GM12865 (cell line): ENCODE measurements at regions not wholly inside any gene's neighbourhood (a gene's known extent, or its start where the extent isn't known, plus 50 kb on each side); places are given as distances from the start of the nearest gene placed in this dataset.

Experiments used
- DNase-seq: peaks from one replicate; pipeline ENCODE4 v3.0.0; 2010; ENCODE audit warnings: low read depth
- H3K4me3 ChIP-seq: 2 replicates; pipeline ENCODE4 v1.5.1; 2011; ENCODE audit warnings: mild to moderate bottlenecking, low read depth, low read length, control low read depth
- CTCF ChIP-seq: IDR thresholded peaks from 2 replicates; pipeline ENCODE4 v1.5.1; 2011; ENCODE audit warnings: low read length, control low read depth, low read depth, inconsistent platforms; ENCODE audit not compliant: insufficient read depth; ENCODE audit errors: missing control alignments

GRCh38 chr10:10256860-10257259, 760.8 kb upstream of the CELF2 start:
- peak; percentile 9 for DNase-seq
- no peak for TF ChIP-seq CTCF
- no peak overlapping the region; the same call in 1 of the 2 replicates for H3K4me3 ChIP-seq

GRCh38 chr10:10259013-10259412, 758.7 kb upstream of the CELF2 start:
- DNase-seq, result no peak
- no peak for TF ChIP-seq CTCF

GRCh38 chr10:10270126-10271050, 747.3 kb upstream of the CELF2 start:
- TF ChIP-seq CTCF, result no peak
- no peak for DNase-seq
- H3K4me3 ChIP-seq, result no peak overlapping the region

More at GRCh38 chr10:10259013-10259412, 758.7 kb upstream of the CELF2 start:
- H3K4me3 ChIP-seq, result no peak overlapping the region

- no peak for TF ChIP-seq CTCF
- no peak for DNase-seq
- H3K4me3 ChIP-seq, result no peak overlapping the region
These were observed 746.0 kb upstream of the CELF2 start for GRCh38 chr10:10271639-10272192.

- no peak overlapping the region for H3K4me3 ChIP-seq
- no peak for DNase-seq
- no peak for TF ChIP-seq CTCF
These were observed 744.0 kb upstream of the CELF2 start for GRCh38 chr10:10273661-10274060.

GRCh38 chr10:10279906-10280305, 737.8 kb upstream of the CELF2 start:
- DNase-seq, result no peak
- H3K4me3 ChIP-seq, result no peak overlapping the region
- no peak for TF ChIP-seq CTCF
